ENCODE measurements at regions not wholly inside any gene's neighbourhood (a gene's known extent, or its start where the extent isn't known, plus 50 kb on each side); places are given as distances from the start of the nearest gene placed in this dataset.

GRCh38 chr12:24057920-24058476 lies 108.5 kb upstream of the SOX5 start:
- Histone ChIP-seq H2AFZ (ENCODE audit: low read length) (no peak overlapping the region), H3K9me3 (ENCODE audit: low read length) (no peaks in the 10 kb centered on the region), H3K9me2 (replicated peaks; ENCODE audit: insufficient read depth, low read length) (no peaks in the 10 kb centered on the region), H3K4me2 (ENCODE audit: low read depth, low read length, poor library complexity, severe bottlenecking) (no peak overlapping the region), H3K4me1 (ENCODE audit: low read length) (no peaks in the 10 kb centered on the region), H3K27me3 (ENCODE audit: low read length) (no peaks in the 10 kb centered on the region), H3K27ac (ENCODE audit: low read length) (no peak overlapping the region), H3K79me2 (ENCODE audit: low read length) (no peaks in the 10 kb centered on the region), H3K9ac (ENCODE audit: low read length) (no peak overlapping the region), H3K4me3 (ENCODE audit: low read length) (no peak overlapping the region), H4K20me1 (ENCODE audit: insufficient read depth, low read depth, low read length) (no peaks in the 10 kb centered on the region), H3K36me3 (ENCODE audit: insufficient read depth, low read length) (no peaks in the 10 kb centered on the region)
- no peak for DNase-seq

GRCh38 chr12:24055747-24056146 lies 106.3 kb upstream of the SOX5 start:
- H2AFZ ChIP-seq (ENCODE audit: low read length) = no peak overlapping the region

DNA sequence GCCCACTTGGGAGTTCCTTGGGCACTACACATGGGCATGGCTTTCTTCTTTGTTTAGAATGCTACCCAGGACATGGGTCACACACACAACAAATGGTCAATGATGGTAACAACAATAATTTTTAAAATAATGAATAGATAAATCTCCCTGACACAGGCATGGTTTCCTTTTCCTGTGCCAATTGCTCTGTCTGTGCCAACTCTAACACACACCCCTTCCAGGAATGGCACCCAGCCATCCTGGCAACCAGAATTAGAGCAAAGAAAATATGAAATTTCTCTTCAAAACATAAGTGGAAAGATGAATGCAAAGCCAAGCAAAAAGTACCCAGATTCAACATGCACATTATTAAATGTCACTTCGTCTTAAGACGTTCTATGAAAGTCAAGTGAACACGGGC lies 104.9 kb upstream of the SOX5 start:
- Histone ChIP-seq H3K79me2 (ENCODE audit: low read length) (no peaks in the 10 kb centered on the region), H3K27me3 (ENCODE audit: low read length) (no peaks in the 10 kb centered on the region), H3K36me3 (ENCODE audit: insufficient read depth, low read length) (no peaks in the 10 kb centered on the region), H3K4me3 (ENCODE audit: low read length) (no peak overlapping the region), H3K9me2 (replicated peaks; ENCODE audit: insufficient read depth, low read length) (no peaks in the 10 kb centered on the region), H3K4me2 (ENCODE audit: low read depth, low read length, poor library complexity, severe bottlenecking) (no peak overlapping the region), H2AFZ (ENCODE audit: low read length) (no peak overlapping the region), H3K9ac (ENCODE audit: low read length) (no peak overlapping the region), H3K4me1 (ENCODE audit: low read length) (no peaks in the 10 kb centered on the region), H3K9me3 (ENCODE audit: low read length) (no peaks in the 10 kb centered on the region), H4K20me1 (ENCODE audit: insufficient read depth, low read depth, low read length) (no peaks in the 10 kb centered on the region), H3K27ac (ENCODE audit: low read length) (no peak overlapping the region)
- DNase-seq = no peak

More at GRCh38 chr12:24055747-24056146, 106.3 kb upstream of the SOX5 start:
- H3K4me1 ChIP-seq (ENCODE audit: low read length) = no peaks in the 10 kb centered on the region
- no peaks in the 10 kb centered on the region for H3K36me3 ChIP-seq (ENCODE audit: insufficient read depth, low read length)
- no peak overlapping the region for H3K27ac ChIP-seq (ENCODE audit: low read length)
- no peaks in the 10 kb centered on the region for H4K20me1 ChIP-seq (ENCODE audit: insufficient read depth, low read depth, low read length)
- H3K9me3 ChIP-seq (ENCODE audit: low read length) = no peaks in the 10 kb centered on the region
- no peak overlapping the region for H3K9ac ChIP-seq (ENCODE audit: low read length)
- no peaks in the 10 kb centered on the region for H3K27me3 ChIP-seq (ENCODE audit: low read length)
- no peak for DNase-seq
- no peak overlapping the region for H3K4me2 ChIP-seq (ENCODE audit: low read depth, low read length, poor library complexity, severe bottlenecking)
- no peak overlapping the region for H3K4me3 ChIP-seq (ENCODE audit: low read length)
- no peaks in the 10 kb centered on the region for H3K9me2 ChIP-seq (replicated peaks; ENCODE audit: insufficient read depth, low read length)
- H3K79me2 ChIP-seq (ENCODE audit: low read length) = no peaks in the 10 kb centered on the region

GRCh38 chr12:24049728-24050127 lies 100.3 kb upstream of the SOX5 start:
- Histone ChIP-seq H3K4me2 (ENCODE audit: low read depth, low read length, poor library complexity, severe bottlenecking) (no peak overlapping the region), H3K4me1 (ENCODE audit: low read length) (no peaks in the 10 kb centered on the region), H3K36me3 (ENCODE audit: insufficient read depth, low read length) (no peaks in the 10 kb centered on the region), H3K27me3 (ENCODE audit: low read length) (no peaks in the 10 kb centered on the region), H3K79me2 (ENCODE audit: low read length) (no peaks in the 10 kb centered on the region), H3K27ac (ENCODE audit: low read length) (no peak overlapping the region), H3K9me3 (ENCODE audit: low read length) (no peaks in the 10 kb centered on the region), H3K9ac (ENCODE audit: low read length) (no peak overlapping the region), H2AFZ (ENCODE audit: low read length) (no peak overlapping the region), H3K4me3 (ENCODE audit: low read length) (no peak overlapping the region), H4K20me1 (ENCODE audit: insufficient read depth, low read depth, low read length) (no peaks in the 10 kb centered on the region), H3K9me2 (replicated peaks; ENCODE audit: insufficient read depth, low read length) (no peaks in the 10 kb centered on the region)
- DNase-seq = no peak

DNA sequence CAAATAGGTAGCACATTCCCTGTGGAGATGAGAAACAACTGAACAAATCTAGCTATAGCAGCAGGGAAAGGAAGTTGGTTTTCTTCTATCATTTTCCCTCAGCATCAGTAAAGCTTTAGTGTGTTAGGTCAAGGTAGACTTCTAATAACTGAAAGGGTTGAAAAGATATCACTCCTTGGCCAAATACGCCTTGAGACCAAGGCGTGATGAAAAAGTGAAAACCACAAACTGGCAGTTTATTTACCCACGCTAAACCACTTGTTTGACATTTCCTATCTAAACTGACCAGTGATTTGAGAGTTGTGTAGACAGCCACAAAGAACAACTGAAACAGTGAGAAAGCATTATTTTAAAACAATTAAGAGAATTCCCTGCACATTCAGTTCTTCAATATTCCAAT lies 99.6 kb upstream of the SOX5 start:
- DNase-seq = no peak
- no peak overlapping the region for H3K4me3 ChIP-seq (ENCODE audit: low read length)
- no peak overlapping the region for H2AFZ ChIP-seq (ENCODE audit: low read length)
- no peaks in the 10 kb centered on the region for H3K79me2 ChIP-seq (ENCODE audit: low read length)
- H3K27ac ChIP-seq (ENCODE audit: low read length) = no peak overlapping the region
- no peaks in the 10 kb centered on the region for H3K9me3 ChIP-seq (ENCODE audit: low read length)
- H3K4me2 ChIP-seq (ENCODE audit: low read depth, low read length, poor library complexity, severe bottlenecking) = no peak overlapping the region
- no peaks in the 10 kb centered on the region for H3K27me3 ChIP-seq (ENCODE audit: low read length)
- H3K4me1 ChIP-seq (ENCODE audit: low read length) = no peaks in the 10 kb centered on the region
- no peaks in the 10 kb centered on the region for H3K9me2 ChIP-seq (replicated peaks; ENCODE audit: insufficient read depth, low read length)
- H4K20me1 ChIP-seq (ENCODE audit: insufficient read depth, low read depth, low read length) = no peaks in the 10 kb centered on the region
- no peak overlapping the region for H3K9ac ChIP-seq (ENCODE audit: low read length)
- no peaks in the 10 kb centered on the region for H3K36me3 ChIP-seq (ENCODE audit: insufficient read depth, low read length)

- Histone ChIP-seq H3K36me3 (ENCODE audit: insufficient read depth, low read length) (no peaks in the 10 kb centered on the region), H3K4me3 (ENCODE audit: low read length) (no peak overlapping the region), H3K79me2 (ENCODE audit: low read length) (no peaks in the 10 kb centered on the region), H3K27me3 (ENCODE audit: low read length) (no peaks in the 10 kb centered on the region), H3K27ac (ENCODE audit: low read length) (no peak overlapping the region), H3K4me1 (ENCODE audit: low read length) (no peaks in the 10 kb centered on the region), H2AFZ (ENCODE audit: low read length) (no peak overlapping the region), H3K9me2 (replicated peaks; ENCODE audit: insufficient read depth, low read length) (no peaks in the 10 kb centered on the region), H3K9me3 (ENCODE audit: low read length) (no peaks in the 10 kb centered on the region), H3K9ac (ENCODE audit: low read length) (no peak overlapping the region), H3K4me2 (ENCODE audit: low read depth, low read length, poor library complexity, severe bottlenecking) (no peak overlapping the region), H4K20me1 (ENCODE audit: insufficient read depth, low read depth, low read length) (no peaks in the 10 kb centered on the region)
- no peak for DNase-seq
Measured at GRCh38 chr12:24048446-24048845, 99.0 kb upstream of the SOX5 start.

DNA sequence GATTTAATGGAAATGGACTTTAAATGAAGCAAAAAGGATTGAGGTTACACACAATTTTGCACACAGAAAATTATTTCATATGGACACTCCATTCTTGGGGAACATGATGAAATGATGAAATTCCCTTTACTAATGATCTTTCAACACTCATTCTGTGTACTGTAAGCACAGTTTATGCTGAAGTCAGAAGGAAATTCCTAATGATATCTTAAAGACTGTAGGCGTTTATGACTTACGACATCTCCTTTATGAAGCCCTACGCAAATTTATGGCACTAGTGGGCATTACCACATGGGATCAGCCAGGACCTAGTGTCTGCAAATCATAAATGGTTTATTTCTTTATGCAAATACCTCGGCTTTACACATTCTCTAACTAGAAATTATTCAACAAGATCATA lies 97.9 kb upstream of the SOX5 start:
- no peaks in the 10 kb centered on the region for H3K36me3 ChIP-seq (ENCODE audit: insufficient read depth, low read length)
- H4K20me1 ChIP-seq (ENCODE audit: insufficient read depth, low read depth, low read length) = no peaks in the 10 kb centered on the region
- H2AFZ ChIP-seq (ENCODE audit: low read length) = no peak overlapping the region

GRCh38 chr12:24045816-24046257 lies 96.4 kb upstream of the SOX5 start:
- Histone ChIP-seq H3K4me3 (ENCODE audit: low read length) (no peak overlapping the region), H3K4me1 (ENCODE audit: low read length) (no peaks in the 10 kb centered on the region), H2AFZ (ENCODE audit: low read length) (no peak overlapping the region), H4K20me1 (ENCODE audit: insufficient read depth, low read depth, low read length) (no peaks in the 10 kb centered on the region), H3K4me2 (ENCODE audit: low read depth, low read length, poor library complexity, severe bottlenecking) (no peak overlapping the region), H3K27me3 (ENCODE audit: low read length) (no peaks in the 10 kb centered on the region), H3K79me2 (ENCODE audit: low read length) (no peaks in the 10 kb centered on the region), H3K9me3 (ENCODE audit: low read length) (no peaks in the 10 kb centered on the region), H3K36me3 (ENCODE audit: insufficient read depth, low read length) (no peaks in the 10 kb centered on the region), H3K27ac (ENCODE audit: low read length) (no peak overlapping the region), H3K9ac (ENCODE audit: low read length) (no peak overlapping the region), H3K9me2 (replicated peaks; ENCODE audit: insufficient read depth, low read length) (no peaks in the 10 kb centered on the region)
- no peak for DNase-seq

More for the DNA sequence above, 97.9 kb upstream of the SOX5 start:
- H3K4me2 ChIP-seq (ENCODE audit: low read depth, low read length, poor library complexity, severe bottlenecking) = no peak overlapping the region
- no peak overlapping the region for H3K9ac ChIP-seq (ENCODE audit: low read length)
- H3K4me1 ChIP-seq (ENCODE audit: low read length) = no peaks in the 10 kb centered on the region
- no peak overlapping the region for H3K27ac ChIP-seq (ENCODE audit: low read length)
- DNase-seq = no peak
- H3K9me2 ChIP-seq (replicated peaks; ENCODE audit: insufficient read depth, low read length) = no peaks in the 10 kb centered on the region
- no peaks in the 10 kb centered on the region for H3K27me3 ChIP-seq (ENCODE audit: low read length)
- H3K79me2 ChIP-seq (ENCODE audit: low read length) = no peaks in the 10 kb centered on the region
- no peak overlapping the region for H3K4me3 ChIP-seq (ENCODE audit: low read length)
- no peaks in the 10 kb centered on the region for H3K9me3 ChIP-seq (ENCODE audit: low read length)
